ENCODE measurements at regions not wholly inside any gene's neighbourhood (a gene's known extent, or its start where the extent isn't known, plus 50 kb on each side); places are given as distances from the start of the nearest gene placed in this dataset.

DNA sequence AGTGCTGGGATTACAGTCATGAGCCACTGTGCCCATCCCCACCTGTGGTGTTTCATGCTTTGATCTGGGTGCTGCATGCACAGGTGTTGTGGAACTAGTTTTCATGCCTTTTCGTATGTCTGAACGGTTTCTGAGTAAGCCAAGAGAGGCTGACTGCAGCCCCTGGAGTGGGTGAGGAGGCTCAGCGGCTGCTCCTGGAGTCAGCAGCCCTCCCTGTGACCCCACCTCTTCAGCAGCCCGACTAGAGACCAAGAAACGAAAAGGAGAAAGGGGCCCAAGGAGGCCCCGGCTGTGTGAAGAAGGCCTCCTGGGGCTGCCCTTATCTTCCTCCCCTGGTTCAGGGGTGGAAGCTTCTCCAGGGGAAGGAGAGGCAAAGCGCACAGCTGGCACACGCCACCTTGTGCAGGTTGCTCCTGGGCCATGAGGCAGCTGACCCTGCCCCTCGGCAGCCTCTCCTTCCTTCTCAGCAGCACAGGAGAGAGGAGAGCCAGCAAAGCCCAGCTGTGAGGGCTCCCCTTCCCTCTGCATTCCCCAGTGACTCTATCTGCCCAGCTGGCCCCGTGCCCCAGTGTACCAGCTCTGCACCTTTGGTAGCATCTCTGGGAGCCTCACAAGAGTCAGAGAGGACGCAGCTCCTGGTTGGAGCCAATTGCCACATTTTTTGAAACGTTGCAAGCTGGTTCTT is 182.5 kb upstream of the HS6ST1 start:
- Histone ChIP-seq H3K79me2 (ENCODE audit: low read depth) (no peaks in the 10 kb centered on the region), H3K27ac (no peak overlapping the region), H3K4me1 (replicated peaks; ENCODE audit: insufficient read depth) (no peaks in the 10 kb centered on the region), H3K36me3 (ENCODE audit: low read depth) (no peaks in the 10 kb centered on the region), H2AFZ (no peak overlapping the region), H3K9me3 (ENCODE audit: insufficient read depth, low read depth) (no peaks in the 10 kb centered on the region), H3K4me3 (no peak overlapping the region), H3K27me3 (ENCODE audit: insufficient read depth, low read depth) (no peaks in the 10 kb centered on the region), H3K4me2 (no peak overlapping the region), H3K9me2 (ENCODE audit: insufficient read depth) (no peaks in the 10 kb centered on the region), H3F3A (ENCODE audit: insufficient read depth, low read depth) (no peaks in the 10 kb centered on the region), H4K20me1 (ENCODE audit: insufficient read depth) (no peaks in the 10 kb centered on the region)
- TF ChIP-seq, protein P1, sequence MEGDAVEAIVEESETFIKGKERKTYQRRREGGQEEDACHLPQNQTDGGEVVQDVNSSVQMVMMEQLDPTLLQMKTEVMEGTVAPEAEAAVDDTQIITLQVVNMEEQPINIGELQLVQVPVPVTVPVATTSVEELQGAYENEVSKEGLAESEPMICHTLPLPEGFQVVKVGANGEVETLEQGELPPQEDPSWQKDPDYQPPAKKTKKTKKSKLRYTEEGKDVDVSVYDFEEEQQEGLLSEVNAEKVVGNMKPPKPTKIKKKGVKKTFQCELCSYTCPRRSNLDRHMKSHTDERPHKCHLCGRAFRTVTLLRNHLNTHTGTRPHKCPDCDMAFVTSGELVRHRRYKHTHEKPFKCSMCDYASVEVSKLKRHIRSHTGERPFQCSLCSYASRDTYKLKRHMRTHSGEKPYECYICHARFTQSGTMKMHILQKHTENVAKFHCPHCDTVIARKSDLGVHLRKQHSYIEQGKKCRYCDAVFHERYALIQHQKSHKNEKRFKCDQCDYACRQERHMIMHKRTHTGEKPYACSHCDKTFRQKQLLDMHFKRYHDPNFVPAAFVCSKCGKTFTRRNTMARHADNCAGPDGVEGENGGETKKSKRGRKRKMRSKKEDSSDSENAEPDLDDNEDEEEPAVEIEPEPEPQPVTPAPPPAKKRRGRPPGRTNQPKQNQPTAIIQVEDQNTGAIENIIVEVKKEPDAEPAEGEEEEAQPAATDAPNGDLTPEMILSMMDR (conservative IDR thresholded peaks at IDR 0.05) = no peak
- TF ChIP-seq EZH2 (IDR thresholded peaks at IDR 0.05; ENCODE audit: low read depth) = no peak
- peak in 1 of 2 experiments; percentile 28 for DNase-seq
- CTCF ChIA-PET = no interaction called here
- POLR2A ChIA-PET (ENCODE audit: unreplicated experiment) = no interaction called here
- no TSS peak for BruUV-seq (replicated peaks)
- intact Hi-C loops (cut with micrococcal nuclease; ENCODE audit: unreplicated experiment) = no loop called here

DNA sequence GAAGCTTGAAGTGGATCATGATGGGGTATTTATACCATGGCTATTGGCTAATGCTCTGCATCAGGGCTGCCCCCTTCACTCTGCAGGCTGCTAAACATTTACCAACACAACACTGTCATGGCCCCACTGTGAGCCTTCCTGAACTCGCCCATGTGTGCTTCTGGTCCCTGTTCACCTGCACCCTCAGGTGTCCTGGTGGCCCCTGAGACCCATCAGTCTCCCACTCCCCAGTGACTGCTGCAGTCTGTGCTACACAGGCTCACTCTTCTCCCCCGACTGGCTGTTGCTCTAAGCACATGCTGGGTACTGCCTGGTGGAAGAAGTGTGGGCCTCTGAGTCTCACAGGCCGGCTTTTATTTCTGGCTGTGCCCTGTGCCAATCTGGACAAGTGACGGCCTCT is 183.0 kb upstream of the HS6ST1 start:
- Histone ChIP-seq H3K79me2 (ENCODE audit: low read depth) (no peaks in the 10 kb centered on the region), H3K27me3 (ENCODE audit: insufficient read depth, low read depth) (no peaks in the 10 kb centered on the region), H4K20me1 (ENCODE audit: insufficient read depth) (no peaks in the 10 kb centered on the region), H3K4me2 (no peak overlapping the region), H3K9me2 (ENCODE audit: insufficient read depth) (no peaks in the 10 kb centered on the region), H3K27ac (no peak overlapping the region), H3K9me3 (ENCODE audit: insufficient read depth, low read depth) (no peaks in the 10 kb centered on the region), H2AFZ (no peak overlapping the region), H3K36me3 (ENCODE audit: low read depth) (no peaks in the 10 kb centered on the region), H3K4me3 (no peak overlapping the region), H3K4me1 (replicated peaks; ENCODE audit: insufficient read depth) (no peaks in the 10 kb centered on the region), H3F3A (ENCODE audit: insufficient read depth, low read depth) (no peaks in the 10 kb centered on the region)
- CTCF ChIA-PET = no interaction called here
- DNase-seq = peak in 1 of 2 experiments; percentile 29
- POLR2A ChIA-PET (ENCODE audit: unreplicated experiment) = no interaction called here
- intact Hi-C loops (cut with micrococcal nuclease; ENCODE audit: unreplicated experiment) = no loop called here
- BruUV-seq (replicated peaks) = no TSS peak
- no peak for TF ChIP-seq EZH2 (IDR thresholded peaks at IDR 0.05; ENCODE audit: low read depth)
- TF ChIP-seq, protein P1 (conservative IDR thresholded peaks at IDR 0.05) = no peak

DNA sequence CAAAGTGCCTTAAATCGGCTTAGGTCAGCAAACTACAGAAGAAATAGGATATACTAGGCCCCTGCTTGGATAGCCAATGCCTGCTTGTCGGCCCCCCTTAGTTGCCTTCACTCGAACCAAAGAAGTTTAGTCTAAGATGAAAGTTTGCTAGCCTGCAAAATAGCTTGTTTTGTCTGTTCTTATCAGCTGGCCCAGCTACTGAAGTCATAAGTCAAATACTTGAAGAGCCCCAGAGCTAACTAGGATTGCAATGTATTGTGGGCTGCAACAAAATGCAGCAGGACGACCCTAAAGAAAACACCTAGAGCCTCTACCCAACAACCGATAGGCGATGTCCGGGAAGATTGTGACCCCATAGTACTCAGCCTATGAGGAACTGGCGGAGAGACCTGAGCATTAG is 183.5 kb upstream of the HS6ST1 start:
- Histone ChIP-seq H3K36me3 (ENCODE audit: low read depth) (no peaks in the 10 kb centered on the region), H3K79me2 (ENCODE audit: low read depth) (no peaks in the 10 kb centered on the region), H4K20me1 (ENCODE audit: insufficient read depth) (no peaks in the 10 kb centered on the region), H3F3A (ENCODE audit: insufficient read depth, low read depth) (no peaks in the 10 kb centered on the region), H3K27me3 (ENCODE audit: insufficient read depth, low read depth) (no peaks in the 10 kb centered on the region), H3K9me2 (ENCODE audit: insufficient read depth) (no peaks in the 10 kb centered on the region), H3K4me2 (no peak overlapping the region), H3K4me3 (no peak overlapping the region), H3K27ac (no peak overlapping the region), H3K4me1 (replicated peaks; ENCODE audit: insufficient read depth) (0 out of 2 replicates have a peak, but pooled peaks cover 5% of the 10 kb centered on the region), H2AFZ (no peak overlapping the region), H3K9me3 (ENCODE audit: insufficient read depth, low read depth) (no peaks in the 10 kb centered on the region)
- intact Hi-C loops (cut with micrococcal nuclease; ENCODE audit: unreplicated experiment) = no loop called here
- no TSS peak for BruUV-seq (replicated peaks)
- ChIA-PET CTCF (no interaction called here), POLR2A (ENCODE audit: unreplicated experiment) (interaction anchor here (0.7 kb wide), 1 partner anchor 77 kb away, joined by 3 read pairs; no protein-coding TSS in a partner anchor)
- no peak for DNase-seq
- TF ChIP-seq EZH2 (IDR thresholded peaks at IDR 0.05; ENCODE audit: low read depth) = no peak
- TF ChIP-seq, protein P1 (conservative IDR thresholded peaks at IDR 0.05) = no peak
